ENCODE measurements at regions not wholly inside any gene's neighbourhood (a gene's known extent, or its start where the extent isn't known, plus 50 kb on each side); places are given as distances from the start of the nearest gene placed in this dataset.

- TF ChIP-seq GABPA (IDR thresholded peaks at IDR 0.05; ENCODE audit: borderline replicate concordance, insufficient read depth, low read length) = no peak
- TF ChIP-seq CTCF (IDR thresholded peaks at IDR 0.05; ENCODE audit: control extremely low read depth in 1 of 3, insufficient read depth in 1 of 3, low read depth in 1 of 3, low read length in 3 of 3) = no peak
- no peak for TF ChIP-seq POLR2AphosphoS5 (IDR thresholded peaks at IDR 0.05; ENCODE audit: low read depth, low read length)
- TF ChIP-seq SP2 (IDR thresholded peaks at IDR 0.05; ENCODE audit: low read length) = no peak
- no peak for TF ChIP-seq RAD21 (IDR thresholded peaks at IDR 0.05 in 1 of 2, conservative IDR thresholded peaks at IDR 0.05 in 1 of 2; ENCODE audit: low read depth in 2 of 2, low read length in 2 of 2)
- no peak for TF ChIP-seq ATF3 (IDR thresholded peaks at IDR 0.05; ENCODE audit: insufficient read depth, low read depth, low read length)
- TF ChIP-seq CEBPB (IDR thresholded peaks at IDR 0.05; ENCODE audit: low read depth, low read length) = no peak
- no peak for TF ChIP-seq CHD2 (IDR thresholded peaks at IDR 0.05; ENCODE audit: low read length)
- no peak for TF ChIP-seq EZH2 (IDR thresholded peaks at IDR 0.05; ENCODE audit: low read depth, low read length, severe bottlenecking)
- TF ChIP-seq YY1 (IDR thresholded peaks at IDR 0.05; ENCODE audit: low read depth, low read length) = no peak
Observed at GRCh38 chr15:45884289-45884688, 249.5 kb downstream of the SQOR start.

Data from H1 (cell line).